HG02840 (cell line): ENCODE measurements at regions not wholly inside any gene's neighbourhood (a gene's known extent, or its start where the extent isn't known, plus 50 kb on each side); places are given as distances from the start of the nearest gene placed in this dataset.

Experiments
- ATAC-seq: cut with Tn5 transposase; IDR thresholded peaks from one replicate; pipeline ENCODE4 v1.9.1; 2021; ENCODE audit warnings: mild to moderate bottlenecking, moderate library complexity, moderate number of reproducible peaks; ENCODE audit not compliant: unreplicated experiment, low FRiP score

GRCh38 chr1:72885017-72885416 lies 602.7 kb upstream of the NEGR1 start:
- ATAC-seq, result no peak

DNA sequence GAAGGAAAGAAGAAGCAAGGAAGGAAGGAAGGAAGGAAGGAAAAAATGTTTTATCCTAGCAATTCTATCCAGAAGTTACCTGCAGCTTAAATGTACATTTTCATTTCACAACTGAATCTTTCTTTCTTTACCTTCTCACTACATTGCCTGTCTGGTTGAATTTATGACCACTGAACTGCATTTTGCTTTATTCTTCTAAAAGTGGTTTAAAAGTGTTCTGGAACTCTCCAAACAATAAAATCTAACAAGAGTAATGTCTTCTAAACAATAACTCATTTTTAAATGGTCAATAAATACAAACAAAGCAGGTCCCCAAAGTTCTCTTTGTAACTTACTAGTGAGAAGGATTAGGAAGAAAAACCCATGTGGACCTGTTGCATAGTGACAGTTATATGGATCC lies 587.5 kb upstream of the NEGR1 start:
- no peak for ATAC-seq

GRCh38 chr1:72869441-72869840 lies 587.1 kb upstream of the NEGR1 start:
- no peak for ATAC-seq

GRCh38 chr1:72851597-72851996 lies 569.3 kb upstream of the NEGR1 start:
- no peak for ATAC-seq

DNA sequence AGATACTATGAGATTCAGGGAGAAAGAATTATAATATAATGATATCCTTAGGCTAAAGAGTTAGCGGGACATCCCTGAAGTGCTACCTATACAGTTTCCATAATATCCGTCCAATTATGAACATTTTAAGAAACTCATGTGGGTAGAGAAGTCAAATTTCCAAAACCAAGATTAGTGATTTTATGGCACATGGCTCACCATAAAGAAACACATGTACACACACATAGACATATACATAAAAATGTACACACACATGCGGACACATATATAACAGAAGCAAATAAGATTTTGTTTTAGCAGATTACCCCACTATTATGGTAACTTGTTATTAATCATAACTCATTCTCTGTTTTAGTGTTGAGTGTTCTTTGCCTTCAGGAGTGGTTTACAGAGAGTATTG lies 566.7 kb upstream of the NEGR1 start:
- ATAC-seq, result no peak

DNA sequence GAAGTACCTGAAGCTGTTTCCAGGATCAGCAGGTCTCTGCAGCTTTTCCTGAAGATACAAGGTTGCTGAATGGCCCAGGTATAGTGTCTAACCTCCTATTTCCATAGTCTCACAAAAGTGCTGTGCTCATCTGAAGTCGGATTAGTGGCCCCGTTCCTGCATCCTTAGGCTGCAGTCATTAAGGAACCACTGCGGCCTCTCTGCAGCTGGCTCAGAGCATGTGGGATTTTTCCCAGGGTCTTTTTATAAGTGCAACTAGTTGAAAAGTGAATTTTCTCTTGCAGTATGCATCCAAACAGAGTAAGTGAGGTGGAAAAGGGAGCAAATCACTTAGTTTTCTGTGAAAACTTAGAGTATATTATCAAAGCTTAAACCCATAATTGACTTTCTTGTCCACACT lies 565.3 kb upstream of the NEGR1 start:
- no peak for ATAC-seq

DNA sequence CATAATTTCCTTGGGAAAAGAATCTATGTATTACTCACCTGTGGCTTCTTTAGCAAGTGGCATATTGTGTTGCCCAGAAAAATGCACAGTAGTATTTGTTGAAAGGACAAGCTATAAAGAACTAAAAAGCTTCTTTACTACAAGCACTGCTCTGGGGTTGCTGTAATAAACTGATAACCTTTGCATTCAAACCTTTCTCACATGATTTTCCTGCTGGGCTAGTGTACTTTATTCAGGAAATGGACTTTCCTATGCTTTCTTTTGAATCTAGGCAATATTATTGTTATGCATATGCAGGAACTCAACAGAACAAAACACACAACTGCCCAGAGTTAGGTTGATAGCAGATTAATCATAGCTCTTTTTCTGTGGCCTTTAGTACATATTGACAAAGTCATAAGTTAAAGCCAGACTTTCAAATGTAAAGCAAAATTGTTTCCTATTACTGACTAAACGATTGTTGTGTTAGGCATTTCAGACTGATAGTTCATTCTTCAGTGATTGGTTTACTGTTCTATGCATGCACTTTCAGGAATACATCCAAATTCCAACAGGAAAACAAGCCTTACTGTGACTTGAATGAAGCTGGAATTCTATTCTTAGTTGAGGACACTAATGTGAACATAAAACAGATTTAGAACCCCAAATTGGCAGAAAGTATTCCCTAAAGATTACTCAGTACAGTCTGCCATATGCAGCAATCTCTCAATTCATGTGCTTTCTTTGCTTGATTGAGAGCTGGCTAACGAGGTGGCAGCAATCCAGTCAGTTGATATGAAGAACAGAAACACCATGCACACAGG lies 564.3 kb upstream of the NEGR1 start:
- ATAC-seq, result no peak

- no peak for ATAC-seq
Measured at GRCh38 chr1:72845981-72846380, 563.6 kb upstream of the NEGR1 start.

DNA sequence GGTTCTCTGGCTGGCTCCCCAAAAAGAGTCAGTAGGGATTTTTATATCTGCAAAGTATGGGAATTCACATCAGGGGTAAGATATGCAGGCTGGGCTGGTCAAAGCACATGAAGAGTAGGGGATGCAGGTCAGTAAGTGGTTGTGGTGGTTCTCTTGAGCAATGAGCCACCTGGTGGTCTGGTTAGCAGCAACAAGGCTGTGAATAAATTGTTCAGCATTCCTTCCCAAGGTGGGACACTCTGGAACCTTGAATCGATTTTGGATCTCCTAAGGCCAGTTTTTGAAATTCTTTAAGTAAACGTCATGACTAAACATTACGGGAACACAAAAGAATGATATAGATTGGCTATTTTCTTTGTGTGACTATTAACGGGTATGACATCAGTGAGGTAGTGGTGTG lies 563.0 kb upstream of the NEGR1 start:
- no peak for ATAC-seq

GRCh38 chr1:72837781-72838180 lies 555.4 kb upstream of the NEGR1 start:
- no peak for ATAC-seq

DNA sequence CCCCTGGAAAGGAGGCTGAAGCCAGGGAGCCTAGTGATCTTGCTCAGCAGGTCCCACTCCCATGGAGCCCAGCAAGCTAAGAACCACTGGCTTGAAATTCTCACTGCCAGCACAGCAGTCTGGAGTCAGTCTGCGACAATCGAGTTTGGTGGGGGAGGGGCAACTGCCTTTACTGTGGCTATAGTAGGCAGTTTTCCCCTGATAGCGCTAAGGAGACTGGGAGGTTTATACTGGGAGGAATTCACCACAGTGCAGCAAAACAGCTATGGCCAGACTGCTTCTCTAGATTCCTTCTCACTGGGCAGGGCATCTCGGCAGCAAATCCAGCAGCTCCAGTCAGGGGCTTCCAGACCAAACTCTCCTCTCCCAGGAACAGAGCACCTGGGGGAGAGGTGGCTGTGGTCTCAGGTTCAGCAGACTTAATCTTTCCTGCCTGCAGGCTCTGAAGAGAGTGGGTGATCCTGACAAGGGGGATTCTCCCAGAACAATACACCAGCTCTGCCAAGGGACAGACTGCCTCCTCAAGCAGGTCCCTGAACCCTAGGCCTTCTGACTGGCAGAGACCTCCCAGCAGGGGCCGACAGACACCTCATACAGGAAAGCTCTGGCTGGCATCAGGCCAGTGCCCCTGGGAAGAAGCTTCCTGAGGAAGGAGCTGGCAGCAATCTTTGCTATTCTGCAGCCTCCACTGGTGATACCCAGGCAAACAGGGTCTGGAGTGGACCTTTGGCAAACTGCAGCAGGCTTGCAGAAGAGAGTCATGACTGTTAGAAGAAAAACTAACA lies 548.5 kb upstream of the NEGR1 start:
- no peak for ATAC-seq

- ATAC-seq, result no peak
Measured at GRCh38 chr1:72827278-72827677, 544.9 kb upstream of the NEGR1 start.

DNA sequence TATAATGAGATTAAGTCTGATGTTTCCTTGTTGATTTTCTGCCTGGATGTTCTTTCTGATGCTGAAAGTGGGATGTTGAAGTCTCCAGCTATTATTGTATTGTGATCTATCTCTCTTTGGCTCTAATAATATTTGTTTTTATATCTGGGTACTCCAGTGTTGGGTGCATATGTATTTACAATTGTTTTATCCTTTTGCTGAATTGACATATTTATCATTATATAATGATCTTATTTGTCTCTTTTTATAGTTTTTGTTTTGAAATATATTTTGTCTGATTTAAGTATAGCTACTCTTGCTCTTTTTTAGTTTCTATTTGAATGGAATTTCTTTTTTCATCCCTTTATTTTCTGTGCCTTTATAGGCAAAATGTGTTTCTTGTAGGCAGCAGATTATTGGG lies 522.2 kb upstream of the NEGR1 start:
- no peak for ATAC-seq

DNA sequence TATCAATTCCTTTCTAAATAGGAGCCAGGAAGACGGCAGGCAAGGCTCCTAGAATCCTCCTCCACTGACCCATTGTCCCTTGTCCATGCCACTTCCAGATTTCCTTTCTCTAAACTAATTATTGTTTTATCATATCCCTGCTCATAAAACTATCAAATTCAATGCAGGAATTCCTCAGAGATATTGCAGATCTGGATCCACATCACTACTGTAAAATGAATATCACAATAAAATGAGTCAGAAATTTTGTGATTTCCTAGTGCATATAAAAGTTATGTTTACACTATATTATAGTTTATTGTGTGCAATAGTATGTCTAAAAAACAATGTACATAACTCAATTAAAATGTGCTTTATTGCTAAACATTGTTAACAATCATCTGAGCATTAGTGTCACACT lies 498.7 kb upstream of the NEGR1 start:
- ATAC-seq, result no peak

GRCh38 chr1:72780212-72780611 lies 497.9 kb upstream of the NEGR1 start:
- no peak for ATAC-seq

GRCh38 chr1:72777918-72778317 lies 495.6 kb upstream of the NEGR1 start:
- ATAC-seq, result no peak

DNA sequence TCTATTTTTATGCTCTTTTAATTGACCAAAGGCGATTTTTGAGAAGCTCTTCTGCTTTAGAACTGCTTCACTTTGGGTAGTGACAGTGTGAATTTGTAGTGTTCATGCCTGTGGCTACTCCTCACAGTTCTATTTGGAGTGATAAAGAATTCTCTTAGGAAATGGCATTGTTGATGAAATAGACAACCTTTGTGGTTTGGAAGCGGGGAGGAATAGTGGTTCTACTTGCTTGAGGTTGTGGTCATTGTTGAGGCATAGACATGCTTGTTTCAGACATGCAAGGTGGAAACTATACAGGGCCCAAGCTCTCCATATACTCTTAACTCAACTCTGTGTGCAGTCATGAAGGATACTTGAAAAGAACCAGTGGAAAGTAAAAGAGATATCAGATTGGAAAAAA lies 481.1 kb upstream of the NEGR1 start:
- no peak for ATAC-seq

DNA sequence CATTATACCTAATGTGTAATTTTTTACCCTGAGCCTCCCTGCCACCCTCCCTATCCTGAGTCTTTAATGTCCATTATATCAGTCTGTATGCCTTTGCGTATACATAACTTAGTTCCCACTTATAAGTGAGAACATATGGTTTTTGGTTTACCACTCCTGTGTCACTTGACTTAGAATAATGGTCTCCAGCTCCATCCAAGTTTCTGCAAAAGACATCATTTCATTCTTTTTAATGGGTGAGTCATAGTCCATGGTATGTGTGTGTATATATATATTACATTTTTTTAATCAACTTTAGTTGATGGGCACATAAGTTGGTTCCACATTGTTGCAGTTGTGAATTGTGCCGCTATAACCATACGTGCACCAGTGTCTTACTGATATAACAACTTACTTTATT lies 477.1 kb upstream of the NEGR1 start:
- no peak for ATAC-seq

GRCh38 chr1:72757843-72758242 lies 475.5 kb upstream of the NEGR1 start:
- ATAC-seq, result no peak

DNA sequence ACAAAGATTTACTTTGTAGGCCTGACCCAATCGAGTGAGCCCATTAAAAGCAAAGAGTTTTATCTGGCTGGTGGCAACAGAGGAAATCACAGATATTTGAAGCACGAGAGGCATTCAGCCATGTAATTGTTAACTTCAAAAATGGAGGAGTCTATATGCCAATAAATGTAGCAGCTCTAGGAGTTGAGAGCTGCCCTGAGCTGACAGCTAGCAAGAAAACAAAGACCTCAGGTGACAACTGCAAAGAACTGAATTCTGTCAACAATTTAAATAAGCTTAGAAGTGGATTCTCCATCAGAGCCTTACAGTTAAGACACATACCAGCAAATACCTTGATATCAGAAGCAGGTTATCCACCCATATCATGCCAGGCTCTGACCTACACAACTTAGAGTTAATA lies 463.1 kb upstream of the NEGR1 start:
- no peak for ATAC-seq

GRCh38 chr1:72734415-72734814 lies 452.1 kb upstream of the NEGR1 start:
- no peak for ATAC-seq
